Pancreas (tissue), 10 donors: ENCODE measurements at regions not wholly inside any gene's neighbourhood (a gene's known extent, or its start where the extent isn't known, plus 50 kb on each side); places are given as distances from the start of the nearest gene placed in this dataset.

Experiments
- ATAC-seq, 4 donors: fragments of 200-7000 bp; cut with Tn5 transposase; one replicate each; pipeline versions ENCODE4 v1.8.0 to v1.9.1; 2020; ENCODE audit warnings: mild to moderate bottlenecking in 4 of 4, moderate library complexity in 4 of 4
- DNase-seq, 6 donors: peaks; one replicate each; pipeline ENCODE4 v3.0.0-alpha.2; 2020
- FAIRE-seq: peaks from 2 replicates; lab custom pipeline; 2012; peaks lifted over from hg19 to GRCh38; lab: Jason Lieb, UNC
- H3K27ac ChIP-seq, 4 donors: fragments of 200-600 bp; sonication (generic); 1 replicate in 3 of 4; 2 replicates in 1 of 4; pipeline versions ENCODE4 v1.5.0 to v1.8.0; 2020
- H3K27me3 ChIP-seq, 4 donors: fragments of 200-600 bp; one replicate each; pipeline ENCODE4 v1.8.0; 2021
- H3K36me3 ChIP-seq, 3 donors: fragments of 200-600 bp; sonication (generic) in 1 of 3; one replicate each; pipeline versions ENCODE4 v1.5.0 to v1.8.0; 2020 to 2021
- H3K4me1 ChIP-seq, 3 donors: fragments of 200-600 bp; one replicate each; pipeline ENCODE4 v1.8.0; 2021
- H3K4me3 ChIP-seq, 4 donors: fragments of 200-600 bp; sonication (generic) in 2 of 4; one replicate each; pipeline versions ENCODE4 v1.5.0 to v1.8.0; 2020 to 2021
- H3K9me3 ChIP-seq, 4 donors: fragments of 200-600 bp; one replicate each; pipeline ENCODE4 v1.8.0; 2021
- WGBS, 2 donors: extraction: QIAGEN DNeasy Blood & Tissue Kit; methylation state at CpG; one replicate each; pipeline ENCODE4 v1.1.7; 2013; 5-methylcytosine and 5-hydroxymethylcytosine counted together
- intact Hi-C, 3 donors: fragments of 100-400 bp; cut with DNase I; formaldehyde crosslinking; loops; one replicate each; pipeline versions ENCODE4 v1.11.1 to v1.14.2; 2022
- TF ChIP-seq, protein P1 (sequence below), 4 donors: fragments of 200-600 bp; sonication (generic) in 3 of 4; IDR thresholded peaks; one replicate each; pipeline versions ENCODE4 v1.5.0 to v1.8.0; 2021; ENCODE audit warnings: antibody characterized with exemption in 4 of 4
- donor health status: healthy with polysubstance abuse.
- donor health status: DM: no; HTN: no; CAD: no; lungs with moderate emphysema.
- donor health status: DM: no; HTN: no; CAD: no.
- donor health status: control.
- donor health status: control.
- donor health status: Bipolar disorder and iron deficiency.
- donor health status: DM: yes; HTN: yes; CAD: no.
- donor health status: DM: no; HTN: no; CAD: no.
- donor health status: DM: no; HTN: no; CAD: no.
- donor health status: DM: yes; HTN: yes; CAD: no.

GRCh38 chr2:12649602-12650400, 66.9 kb upstream of the TRIB2 start:
- no peak overlapping the region for H3K4me3 ChIP-seq
- peak in 5 of 6 donors; percentile 24 to 66 (median 42) for DNase-seq
- no peak for FAIRE-seq
- peak in 2 of 4 donors; percentile 26 to 62 for ATAC-seq
- no peaks in the 10 kb centered on the region for H3K4me1 ChIP-seq
- no peaks in the 10 kb centered on the region for H3K9me3 ChIP-seq
- no peaks in the 10 kb centered on the region for H3K36me3 ChIP-seq
- no peak overlapping the region for H3K27ac ChIP-seq
- no peaks in the 10 kb centered on the region for H3K27me3 ChIP-seq
- 45 to 47% methylated on average over 10 of the region's 10 CpGs for WGBS, 2 donors
- intact Hi-C loops: no loop called here
- TF ChIP-seq, protein P1, sequence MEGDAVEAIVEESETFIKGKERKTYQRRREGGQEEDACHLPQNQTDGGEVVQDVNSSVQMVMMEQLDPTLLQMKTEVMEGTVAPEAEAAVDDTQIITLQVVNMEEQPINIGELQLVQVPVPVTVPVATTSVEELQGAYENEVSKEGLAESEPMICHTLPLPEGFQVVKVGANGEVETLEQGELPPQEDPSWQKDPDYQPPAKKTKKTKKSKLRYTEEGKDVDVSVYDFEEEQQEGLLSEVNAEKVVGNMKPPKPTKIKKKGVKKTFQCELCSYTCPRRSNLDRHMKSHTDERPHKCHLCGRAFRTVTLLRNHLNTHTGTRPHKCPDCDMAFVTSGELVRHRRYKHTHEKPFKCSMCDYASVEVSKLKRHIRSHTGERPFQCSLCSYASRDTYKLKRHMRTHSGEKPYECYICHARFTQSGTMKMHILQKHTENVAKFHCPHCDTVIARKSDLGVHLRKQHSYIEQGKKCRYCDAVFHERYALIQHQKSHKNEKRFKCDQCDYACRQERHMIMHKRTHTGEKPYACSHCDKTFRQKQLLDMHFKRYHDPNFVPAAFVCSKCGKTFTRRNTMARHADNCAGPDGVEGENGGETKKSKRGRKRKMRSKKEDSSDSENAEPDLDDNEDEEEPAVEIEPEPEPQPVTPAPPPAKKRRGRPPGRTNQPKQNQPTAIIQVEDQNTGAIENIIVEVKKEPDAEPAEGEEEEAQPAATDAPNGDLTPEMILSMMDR (IDR thresholded peaks at IDR 0.05): no peak

DNA sequence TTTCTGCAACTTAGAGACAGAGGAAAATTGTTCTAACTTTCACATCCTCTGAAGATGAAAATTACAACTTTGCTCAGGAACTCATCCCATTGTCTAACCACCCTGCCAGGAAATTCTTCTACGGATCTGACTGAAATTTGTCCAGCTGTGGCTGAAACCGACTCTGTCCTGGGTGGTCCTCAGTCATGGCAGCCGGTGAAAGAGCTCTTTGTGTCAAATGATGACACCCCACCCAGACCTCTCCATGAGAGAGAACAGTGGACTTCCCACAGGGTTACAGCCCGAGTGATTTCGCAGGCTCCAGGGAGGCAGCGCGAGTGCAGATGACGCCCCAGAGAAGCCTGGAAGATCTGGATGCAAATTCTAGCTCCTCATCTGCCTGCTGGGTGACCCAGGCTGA, 65.1 kb upstream of the TRIB2 start:
- Histone ChIP-seq H3K4me3 (no peak overlapping the region), H3K9me3 (no peaks in the 10 kb centered on the region), H3K36me3 (no peaks in the 10 kb centered on the region), H3K27ac (no peak overlapping the region), H3K4me1 (no peaks in the 10 kb centered on the region), H3K27me3 (no peaks in the 10 kb centered on the region)
- no peak for ATAC-seq
- TF ChIP-seq, protein P1 (IDR thresholded peaks at IDR 0.05): no peak
- intact Hi-C loops: no loop called here
- 87 to 89% methylated on average over 8 of the region's 8 CpGs for WGBS, 2 donors
- no peak for DNase-seq
- FAIRE-seq: no peak

DNA sequence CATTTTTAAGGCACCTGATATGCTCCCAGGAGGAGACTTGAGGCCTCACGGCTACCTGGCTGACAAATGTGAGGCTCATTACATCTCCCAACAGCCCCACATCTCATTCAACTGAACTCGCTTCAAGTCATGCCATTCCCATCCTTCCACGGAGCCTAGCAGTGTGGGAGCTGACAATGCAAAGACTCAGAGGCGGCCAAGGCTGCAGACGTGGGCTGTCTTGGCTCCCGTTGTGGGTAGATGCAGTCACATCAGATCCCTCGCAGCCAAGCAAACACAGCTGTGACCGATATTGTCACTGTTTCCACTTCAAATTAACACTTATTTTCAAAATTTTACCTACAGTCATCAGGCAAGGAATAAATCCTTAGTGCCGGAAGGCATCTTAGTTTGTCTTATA, 64.0 kb upstream of the TRIB2 start:
- no peaks in the 10 kb centered on the region for H3K27me3 ChIP-seq
- FAIRE-seq: no peak
- H3K9me3 ChIP-seq: no peaks in the 10 kb centered on the region
- no peak overlapping the region for H3K27ac ChIP-seq
- H3K36me3 ChIP-seq: no peaks in the 10 kb centered on the region
- TF ChIP-seq, protein P1 (IDR thresholded peaks at IDR 0.05): no peak
- no peak for ATAC-seq
- H3K4me3 ChIP-seq: no peak overlapping the region
- H3K4me1 ChIP-seq: peaks cover 0 to 7% (median 3%) of the 10 kb centered on the region in 3 donors
- no peak for DNase-seq
- WGBS, 2 donors: 82% methylated on average over 9 of the region's 9 CpGs
- intact Hi-C loops: no loop called here

- Histone ChIP-seq H3K27ac (peak overlapping the region in 2 of 4 donors; percentile 61 to 71), H3K4me3 (no peak overlapping the region), H3K9me3 (no peaks in the 10 kb centered on the region), H3K4me1 (peaks cover 0 to 18% (median 5%) of the 10 kb centered on the region in 3 donors), H3K27me3 (no peaks in the 10 kb centered on the region), H3K36me3 (no peaks in the 10 kb centered on the region)
- ATAC-seq: peak; percentile 46 to 76 (median 71)
- TF ChIP-seq, protein P1 (IDR thresholded peaks at IDR 0.05): no peak
- intact Hi-C loops: no loop called here
- DNase-seq: peak in 3 of 6 donors; percentile 20 to 82 (median 55)
- 60 to 67% methylated on average over 6 of the region's 6 CpGs for WGBS, 2 donors
- no peak for FAIRE-seq
Measured at GRCh38 chr2:12657560-12657959, 59.2 kb upstream of the TRIB2 start.
